MM.1S (cell line): ENCODE measurements at regions not wholly inside any gene's neighbourhood (a gene's known extent, or its start where the extent isn't known, plus 50 kb on each side); places are given as distances from the start of the nearest gene placed in this dataset.

Experiments used
- DNase-seq: peaks from one replicate; pipeline ENCODE4 v3.0.0-alpha.2; 2015
- H2AFZ ChIP-seq: fragments of 300-600 bp; sonication (generic); 2 replicates; pipeline ENCODE4 v1.6.0; 2016; ENCODE audit warnings: antibody characterized with exemption, low read length
- H3F3A ChIP-seq: fragments of 300-600 bp; sonication (generic); 2 replicates; pipeline ENCODE4 v1.6.1; 2016; ENCODE audit warnings: mild to moderate bottlenecking, antibody characterized with exemption, low read length, moderate library complexity, mixed read lengths; ENCODE audit not compliant: insufficient read depth
- H3K27ac ChIP-seq: fragments of 300-600 bp; sonication (generic); 2 replicates; pipeline ENCODE4 v1.5.1; 2016; ENCODE audit warnings: mild to moderate bottlenecking, low read length
- H3K27me3 ChIP-seq: fragments of 300-600 bp; sonication (generic); replicated peaks from 2 replicates; pipeline ENCODE4 v1.6.0; 2016; ENCODE audit warnings: low read length; ENCODE audit not compliant: insufficient read depth
- H3K36me3 ChIP-seq: fragments of 300-600 bp; sonication (generic); replicated peaks from 2 replicates; pipeline ENCODE4 v1.6.1; 2016; ENCODE audit warnings: mild to moderate bottlenecking, low read length, mixed read lengths; ENCODE audit not compliant: insufficient read depth
- H3K4me1 ChIP-seq: fragments of 300-600 bp; sonication (generic); 2 replicates; pipeline ENCODE4 v1.6.1; 2016; ENCODE audit warnings: low read length, mixed read lengths
- H3K4me2 ChIP-seq: fragments of 300-600 bp; sonication (generic); 2 replicates; pipeline ENCODE4 v1.6.0; 2016; ENCODE audit warnings: low read depth, low read length
- H3K4me3 ChIP-seq: fragments of 300-600 bp; sonication (generic); 2 replicates; pipeline ENCODE4 v1.5.1; 2016; ENCODE audit warnings: low read length, mixed read lengths
- H3K79me2 ChIP-seq: fragments of 300-600 bp; sonication (generic); 2 replicates; pipeline ENCODE4 v1.6.1; 2016; ENCODE audit warnings: mixed run types, low read length, mixed read lengths
- H3K9ac ChIP-seq: fragments of 300-600 bp; sonication (generic); 2 replicates; pipeline ENCODE4 v1.6.1; 2016; ENCODE audit warnings: low read length, mixed read lengths
- H3K9me2 ChIP-seq: fragments of 300-600 bp; sonication (generic); replicated peaks from 2 replicates; pipeline ENCODE4 v1.6.1; 2016; ENCODE audit warnings: mild to moderate bottlenecking, low read length, mixed read lengths; ENCODE audit not compliant: insufficient read depth
- H3K9me3 ChIP-seq: fragments of 300-600 bp; sonication (generic); replicated peaks from 2 replicates; pipeline ENCODE4 v1.6.1; 2016; ENCODE audit warnings: mild to moderate bottlenecking, low read length, mixed read lengths; ENCODE audit not compliant: insufficient read depth
- H4K20me1 ChIP-seq: fragments of 300-600 bp; sonication (generic); 2 replicates; pipeline ENCODE4 v1.6.1; 2016; ENCODE audit warnings: mild to moderate bottlenecking, low read length, moderate library complexity, mixed read lengths; ENCODE audit not compliant: insufficient read depth
- CTCF ChIP-seq: fragments of 300-600 bp; sonication (generic); IDR thresholded peaks from 2 replicates; pipeline ENCODE4 v1.5.1; 2016; ENCODE audit warnings: antibody characterized with exemption, low read length, mixed read lengths
- EZH2 ChIP-seq: fragments of 300-600 bp; sonication (generic); optimal IDR thresholded peaks from 2 replicates; pipeline ENCODE3; 2017; ENCODE audit warnings: low read depth, mild to moderate bottlenecking, antibody characterized with exemption, low read length, mixed read lengths
- EZH2phosphoT487 ChIP-seq: fragments of 300-600 bp; sonication (generic); IDR thresholded peaks from 2 replicates; pipeline ENCODE4 v1.6.1; 2018; ENCODE audit warnings: antibody characterized with exemption, low read length

GRCh38 chr1:221117548-221117951 lies 238.3 kb downstream of the HLX start:
- Histone ChIP-seq H3K4me1 (no peaks in the 10 kb centered on the region), H3K79me2 (no peaks in the 10 kb centered on the region), H3K9me2 (no peaks in the 10 kb centered on the region), H3K9me3 (no peaks in the 10 kb centered on the region), H2AFZ (no peak overlapping the region), H3K36me3 (no peaks in the 10 kb centered on the region), H3K4me3 (no peak overlapping the region), H4K20me1 (no peaks in the 10 kb centered on the region), H3F3A (no peaks in the 10 kb centered on the region), H3K27ac (no peak overlapping the region), H3K27me3 (no peaks in the 10 kb centered on the region), H3K9ac (no peak overlapping the region), H3K4me2 (no peak overlapping the region)
- TF ChIP-seq EZH2 (no peak), CTCF (no peak), EZH2phosphoT487 (no peak)
- DNase-seq, result no peak

GRCh38 chr1:221118176-221118937 lies 239.1 kb downstream of the HLX start:
- no peak for DNase-seq
- no peaks in the 10 kb centered on the region for H3K4me1 ChIP-seq
- no peak overlapping the region for H3K4me2 ChIP-seq
- H3K27ac ChIP-seq, result no peak overlapping the region
- H3K36me3 ChIP-seq, result no peaks in the 10 kb centered on the region
- no peak overlapping the region for H3K9ac ChIP-seq
- no peaks in the 10 kb centered on the region for H3K27me3 ChIP-seq
- no peak for TF ChIP-seq CTCF
- no peak for TF ChIP-seq EZH2phosphoT487
- no peak for TF ChIP-seq EZH2
- H4K20me1 ChIP-seq, result no peaks in the 10 kb centered on the region
- H3K9me2 ChIP-seq, result no peaks in the 10 kb centered on the region
- no peaks in the 10 kb centered on the region for H3K79me2 ChIP-seq
- H3K4me3 ChIP-seq, result no peak overlapping the region
- no peaks in the 10 kb centered on the region for H3F3A ChIP-seq
- H2AFZ ChIP-seq, result no peak overlapping the region
- H3K9me3 ChIP-seq, result no peaks in the 10 kb centered on the region

GRCh38 chr1:221118938-221119320 lies 239.7 kb downstream of the HLX start:
- no peak for DNase-seq
- Histone ChIP-seq H3K27me3 (no peaks in the 10 kb centered on the region), H3K9ac (no peak overlapping the region), H4K20me1 (no peaks in the 10 kb centered on the region), H3K79me2 (no peaks in the 10 kb centered on the region), H3K27ac (no peak overlapping the region), H3K4me1 (no peaks in the 10 kb centered on the region), H3K9me2 (no peaks in the 10 kb centered on the region), H3K4me3 (no peak overlapping the region), H3K4me2 (no peak overlapping the region), H3K9me3 (no peaks in the 10 kb centered on the region), H3K36me3 (no peaks in the 10 kb centered on the region), H2AFZ (no peak overlapping the region), H3F3A (no peaks in the 10 kb centered on the region)
- TF ChIP-seq CTCF (no peak), EZH2 (no peak), EZH2phosphoT487 (no peak)
